GM18519 (cell line): ENCODE measurements at regions not wholly inside any gene's neighbourhood (a gene's known extent, or its start where the extent isn't known, plus 50 kb on each side); places are given as distances from the start of the nearest gene placed in this dataset.
A peak's percentile ranks its signal among the peaks of the same experiment; 100 is the strongest.

Experiments
- ATAC-seq: cut with Tn5 transposase; IDR thresholded peaks from one replicate; pipeline ENCODE4 v1.9.1; 2021; ENCODE audit warnings: mild to moderate bottlenecking, moderate library complexity; ENCODE audit not compliant: unreplicated experiment, low FRiP score

DNA sequence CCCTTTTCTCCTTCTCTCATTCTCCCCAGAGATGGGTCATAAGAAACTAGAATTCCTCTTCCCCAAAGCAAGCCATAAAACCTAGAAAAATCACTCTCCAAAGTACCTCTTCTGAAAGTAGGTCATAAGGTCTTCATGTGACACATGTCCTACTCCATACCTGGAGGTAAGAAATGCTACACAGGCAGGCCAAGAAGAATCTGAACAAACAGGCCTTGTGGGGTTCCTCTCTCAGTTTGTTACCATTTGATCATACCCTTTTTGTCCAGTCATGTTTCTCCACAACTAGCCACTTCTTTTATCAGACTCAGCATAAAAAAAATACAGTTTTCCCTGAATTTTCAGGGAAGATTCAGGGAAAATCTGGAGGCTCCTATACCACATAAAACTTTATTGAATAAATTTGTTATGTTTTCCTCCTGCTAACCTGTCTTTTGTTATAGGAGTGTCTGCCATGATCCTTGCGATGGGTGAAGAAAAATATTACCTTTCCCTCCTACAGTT, 134.4 kb upstream of the LMO4 start:
- ATAC-seq, result no peak

DNA sequence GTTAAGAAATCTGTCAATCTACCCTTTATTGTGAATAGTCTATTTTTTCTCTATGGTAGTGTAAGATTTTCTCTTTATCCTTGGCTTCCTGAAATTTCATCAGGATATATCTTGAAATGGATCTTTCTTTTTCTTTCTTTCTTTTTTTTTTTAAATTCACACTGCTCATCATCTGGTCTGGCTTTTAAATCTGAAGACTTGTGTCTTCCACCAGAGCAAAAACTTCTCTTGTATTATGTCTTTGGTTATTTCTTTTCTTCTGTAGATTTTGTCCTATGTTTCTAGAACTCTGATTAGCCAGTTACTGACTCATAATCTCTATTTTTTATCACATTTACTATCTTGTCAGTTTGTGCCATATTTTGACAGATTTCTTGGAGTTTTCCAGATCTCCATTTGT, 133.8 kb upstream of the LMO4 start:
- no peak for ATAC-seq

DNA sequence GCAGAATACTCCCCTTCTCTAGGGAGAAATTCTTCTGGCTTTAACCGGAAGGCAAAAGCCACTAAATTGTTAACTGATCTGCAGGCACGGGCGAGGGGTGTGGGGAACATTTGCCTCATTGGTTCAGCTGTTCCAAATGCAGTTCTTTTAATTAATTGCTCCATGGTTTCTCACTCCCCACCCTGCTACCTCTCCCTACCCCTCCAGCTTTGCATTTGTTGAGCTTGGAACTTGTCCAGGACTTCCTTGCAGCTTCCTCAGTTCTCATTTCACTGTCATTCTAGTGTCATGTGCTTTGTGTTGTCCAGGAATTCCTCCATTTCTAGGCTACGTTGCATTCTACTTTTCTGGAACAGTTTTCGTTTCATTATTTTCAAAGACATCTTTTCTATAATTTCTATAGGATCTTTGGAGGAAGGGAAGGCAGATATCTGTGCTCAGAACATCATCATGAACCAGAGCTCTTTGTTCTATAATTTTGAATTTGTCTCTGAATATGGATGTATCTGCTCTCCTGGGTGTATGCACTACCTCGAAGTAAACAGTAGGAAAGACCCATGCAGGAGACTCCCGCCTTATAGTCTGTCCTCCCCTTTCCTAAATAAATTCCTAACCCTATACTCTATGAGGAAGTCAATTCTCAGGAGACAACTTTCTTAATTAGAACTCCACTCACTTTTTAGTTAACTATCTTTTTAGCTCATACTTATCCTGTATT, 132.4 kb upstream of the LMO4 start:
- no peak for ATAC-seq

DNA sequence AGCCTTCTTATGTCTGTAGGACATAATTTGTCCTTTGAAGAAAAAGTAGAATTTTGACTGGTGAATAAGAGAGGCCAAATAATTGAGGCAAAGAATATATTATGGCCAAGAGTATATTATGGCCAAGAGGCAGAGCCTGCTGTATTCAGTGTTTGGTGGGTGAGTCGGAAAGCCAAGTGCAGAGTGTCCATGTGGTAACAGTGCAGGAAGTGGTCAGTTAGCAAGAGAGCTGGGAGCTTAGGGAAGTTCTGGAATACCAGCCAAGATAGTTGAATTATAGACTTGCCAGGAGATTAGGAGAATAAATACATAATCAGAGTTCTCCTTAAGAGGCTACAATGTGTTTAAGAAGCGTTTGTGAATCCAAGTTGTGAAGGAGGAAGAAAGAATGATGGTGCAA, 131.5 kb upstream of the LMO4 start:
- no peak for ATAC-seq

DNA sequence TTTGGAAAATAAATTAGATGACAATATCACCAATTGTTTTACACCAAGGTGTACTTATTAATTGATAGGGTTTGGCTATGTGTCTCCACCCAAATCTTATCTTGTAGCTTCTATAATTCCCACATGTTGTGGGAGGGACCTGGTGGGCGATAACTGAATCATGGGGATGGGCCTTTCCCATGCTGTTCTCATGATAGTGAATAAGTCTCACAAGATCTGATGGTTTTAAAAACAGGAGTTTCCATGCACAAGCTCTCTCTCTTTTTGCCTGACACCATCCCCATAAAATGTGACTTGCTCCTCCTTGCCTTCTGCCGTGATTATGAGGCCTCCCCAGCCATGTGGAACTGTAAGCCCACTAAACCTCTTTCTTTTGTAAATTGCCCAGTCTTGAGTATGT, 131.0 kb upstream of the LMO4 start:
- no peak for ATAC-seq

DNA sequence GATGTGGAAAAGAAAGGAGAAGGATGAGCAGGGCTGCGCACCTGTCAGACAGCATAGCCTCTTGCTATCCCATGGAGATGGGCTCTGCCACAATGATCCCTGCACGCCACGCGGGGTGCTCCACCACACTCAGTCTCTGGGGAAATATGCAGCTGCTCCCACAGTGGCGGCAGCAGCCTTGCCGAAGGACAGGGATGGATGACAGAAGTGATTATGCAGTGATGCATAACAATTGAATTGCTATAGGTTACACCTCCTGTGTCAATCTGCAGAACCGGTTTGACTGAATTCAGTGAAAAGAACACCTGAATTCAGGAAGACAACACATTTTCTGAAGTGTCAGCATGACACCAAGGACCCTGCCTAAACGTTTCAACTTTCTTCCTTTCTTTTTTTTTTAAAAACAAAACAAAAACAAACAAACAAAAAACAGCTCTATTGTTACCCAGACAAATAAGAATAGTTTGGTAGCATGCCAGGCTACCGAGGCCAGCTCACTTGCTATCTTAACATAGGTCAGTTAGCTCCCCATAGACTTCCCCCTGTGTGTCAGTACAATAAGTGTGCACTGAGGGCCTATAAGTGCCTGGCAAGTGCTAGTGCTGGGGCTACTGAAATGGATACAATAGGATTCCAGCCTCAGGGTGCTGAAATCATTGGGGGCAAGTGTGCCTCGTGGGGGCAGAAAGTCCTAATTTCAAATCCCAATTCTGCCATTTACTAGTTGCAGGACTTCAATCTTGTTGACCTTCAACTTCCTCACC, 127.6 kb upstream of the LMO4 start:
- no peak for ATAC-seq

DNA sequence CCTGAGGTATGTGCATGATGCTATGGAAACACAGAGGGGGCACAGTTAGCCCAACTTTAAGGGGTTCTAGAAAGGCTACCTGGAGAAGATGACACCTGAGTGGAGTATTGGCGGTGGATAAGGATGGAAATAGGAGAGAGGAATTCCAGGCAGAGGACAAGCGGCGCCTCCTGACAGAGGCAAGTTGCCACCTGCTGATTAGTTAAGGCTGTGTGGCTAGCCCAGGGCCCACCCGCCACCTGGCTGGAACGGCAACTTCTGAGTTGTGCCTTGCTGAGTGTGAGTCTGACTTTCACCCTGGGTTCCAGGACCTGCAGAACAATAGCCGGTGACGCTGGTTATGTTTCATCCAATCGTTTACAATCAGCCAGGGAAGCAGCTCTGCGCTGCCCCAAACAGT, 126.9 kb upstream of the LMO4 start:
- ATAC-seq, result no peak

DNA sequence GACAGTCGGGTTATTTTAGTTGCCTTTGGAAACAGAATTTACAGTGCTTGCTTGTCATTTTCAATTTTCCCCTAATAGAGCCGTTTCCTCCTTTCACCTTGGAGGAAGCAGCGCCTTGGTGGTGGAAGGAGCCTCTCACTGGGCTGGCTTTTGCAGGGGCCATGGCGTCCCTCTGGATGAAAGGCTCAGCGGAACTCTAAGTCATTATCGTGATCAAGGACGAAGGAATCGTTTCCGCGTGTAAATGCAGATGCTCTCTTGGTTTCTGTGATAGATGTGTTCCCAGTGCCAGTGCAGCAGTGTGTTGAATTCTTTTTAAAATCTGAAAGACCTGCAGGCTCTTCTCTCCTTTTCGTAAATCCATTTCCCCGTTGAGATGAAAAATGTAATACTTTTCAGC, 126.2 kb upstream of the LMO4 start:
- ATAC-seq, result no peak

DNA sequence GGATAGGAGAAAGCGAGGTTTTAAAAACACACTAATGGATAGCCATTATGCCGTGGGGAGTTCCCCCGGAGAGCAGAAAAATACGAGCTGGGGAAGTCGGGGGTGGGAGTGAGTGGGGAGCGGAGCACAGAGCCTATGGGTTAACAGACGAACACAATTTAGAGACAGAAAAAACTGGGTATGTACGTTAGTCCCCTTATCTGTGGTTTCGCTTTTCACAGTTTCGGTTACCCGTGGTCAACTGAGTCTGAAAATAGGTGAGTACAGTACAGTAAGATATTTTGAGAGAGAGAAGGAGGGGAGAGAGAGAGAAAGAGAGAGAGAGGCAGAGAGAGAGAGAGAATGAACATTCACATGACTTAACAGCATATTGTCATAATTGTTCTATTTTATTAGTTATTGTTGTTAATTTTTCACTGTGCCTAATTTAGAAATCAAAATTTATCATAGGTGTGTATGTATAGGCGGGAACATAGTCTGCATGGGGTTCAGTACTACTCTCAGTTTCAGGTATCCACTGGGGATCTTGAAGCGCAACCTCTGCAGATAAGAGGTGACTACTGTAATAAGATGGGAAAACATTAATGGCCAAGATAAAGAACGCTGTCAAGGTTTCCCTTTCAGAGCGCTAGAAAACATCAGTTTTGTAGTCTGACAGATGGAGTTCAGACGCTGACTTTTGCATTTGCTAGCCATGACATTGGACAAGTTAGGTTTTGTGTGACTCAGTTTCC, 125.6 kb upstream of the LMO4 start:
- peak; percentile 96 for ATAC-seq

DNA sequence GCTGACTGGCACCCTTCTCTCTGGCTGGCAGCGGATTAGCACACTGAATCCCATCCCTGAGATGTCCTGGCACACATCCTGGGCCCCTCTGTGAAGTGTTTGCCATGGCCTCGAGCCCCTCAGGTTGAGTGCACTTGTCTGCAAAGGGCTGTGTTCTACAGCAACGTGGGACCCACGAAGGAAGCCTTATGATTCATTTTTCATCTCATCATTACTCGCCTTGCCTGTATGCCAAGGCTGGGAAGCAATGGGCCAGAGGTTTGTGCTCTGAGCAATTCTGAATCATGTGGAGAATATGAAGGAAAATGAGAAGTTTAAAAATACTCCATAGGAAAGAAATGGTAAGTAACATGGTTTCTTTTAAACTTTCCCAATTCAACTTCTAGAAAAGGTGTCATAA, 124.8 kb upstream of the LMO4 start:
- no peak for ATAC-seq

DNA sequence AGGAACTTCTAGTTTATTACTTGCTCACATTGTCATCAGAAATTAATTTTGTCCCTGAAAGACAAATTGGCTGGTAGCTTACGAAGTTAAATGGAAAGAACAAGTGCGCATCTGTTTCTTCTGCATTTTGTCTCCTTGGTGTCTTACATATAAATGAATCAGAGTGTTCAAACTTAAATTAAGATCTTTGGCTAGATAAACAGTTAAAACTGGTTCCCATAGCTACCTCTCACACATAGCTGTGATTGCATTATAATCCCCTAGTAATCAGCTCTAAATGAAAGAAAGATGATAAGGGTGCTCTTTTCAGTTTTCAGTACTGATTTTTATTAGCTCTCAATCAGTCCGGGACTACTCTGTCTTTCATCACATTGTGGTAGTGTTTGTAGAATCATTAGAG, 124.2 kb upstream of the LMO4 start:
- no peak for ATAC-seq

DNA sequence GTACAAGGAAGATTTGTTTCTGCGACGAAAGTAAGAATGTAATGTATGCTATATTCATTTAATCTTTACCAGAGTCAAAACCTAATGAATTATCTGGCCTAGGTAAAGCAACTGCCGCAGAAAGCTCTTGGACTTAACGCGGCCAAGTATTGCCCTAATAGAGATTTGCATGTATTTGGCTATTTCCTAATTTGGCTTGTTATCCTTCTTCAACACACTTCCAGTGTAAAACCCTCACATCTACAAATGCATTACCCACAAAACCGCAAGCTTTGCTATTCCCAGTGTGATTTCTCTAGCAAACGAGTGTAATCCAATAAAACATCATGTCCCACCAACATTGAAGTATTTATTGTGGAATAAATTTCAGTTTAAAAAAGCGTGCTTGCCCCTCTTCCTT, 123.8 kb upstream of the LMO4 start:
- no peak for ATAC-seq

DNA sequence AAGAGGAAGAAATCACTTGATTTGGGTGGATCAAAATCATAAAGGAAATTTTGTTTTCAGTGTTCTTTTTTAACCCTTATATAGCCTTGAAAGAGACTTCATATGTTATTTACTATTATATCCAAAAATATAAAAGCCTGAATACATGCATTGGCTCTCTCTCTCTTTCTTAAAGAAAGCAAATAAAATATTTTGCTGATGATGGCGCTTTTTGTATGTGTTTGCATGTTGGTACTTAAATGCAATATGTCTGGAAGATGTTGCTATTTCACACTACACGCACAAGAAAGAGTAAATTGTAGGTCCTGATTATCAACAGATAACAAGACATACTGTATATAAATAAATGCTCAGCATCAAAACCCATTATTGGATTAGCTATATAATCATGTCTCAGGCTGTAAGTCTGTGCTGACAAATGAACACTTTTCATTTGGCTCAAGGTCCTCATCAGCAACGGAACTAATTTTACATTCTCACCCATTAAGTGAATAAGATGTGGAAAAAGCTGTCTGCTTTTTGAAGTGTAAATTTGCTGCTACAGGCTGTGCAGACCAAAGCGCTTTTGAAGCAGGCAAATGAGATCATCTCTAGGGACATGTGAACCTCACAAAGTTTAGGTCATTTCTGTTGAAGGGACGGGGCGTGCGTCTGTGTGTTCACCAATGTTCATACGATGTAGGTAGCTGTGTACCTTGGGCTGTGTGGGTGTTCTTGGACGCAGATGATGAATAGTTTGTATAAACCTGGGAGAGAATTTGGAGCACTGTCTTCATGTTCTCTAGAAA, 122.4 kb upstream of the LMO4 start:
- ATAC-seq, result no peak

DNA sequence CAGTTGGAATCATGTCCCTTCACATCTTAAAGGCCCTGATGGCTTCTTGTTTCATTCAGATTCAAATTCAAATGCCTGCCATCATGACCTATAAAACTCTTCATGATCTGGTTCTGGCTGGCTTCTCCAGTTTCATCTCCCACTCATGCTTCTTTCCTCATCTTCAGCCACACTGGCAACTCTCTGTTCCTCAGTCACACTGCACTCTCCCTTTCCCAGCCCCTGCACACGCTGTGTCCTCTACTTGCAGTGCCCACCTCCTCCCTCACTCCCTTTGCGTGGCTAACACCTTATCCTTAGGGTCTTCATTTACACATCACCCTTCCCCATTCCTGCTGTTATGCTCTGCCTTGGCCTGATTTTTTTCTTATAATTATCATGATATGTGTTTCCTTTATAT, 120.6 kb upstream of the LMO4 start:
- no peak for ATAC-seq

DNA sequence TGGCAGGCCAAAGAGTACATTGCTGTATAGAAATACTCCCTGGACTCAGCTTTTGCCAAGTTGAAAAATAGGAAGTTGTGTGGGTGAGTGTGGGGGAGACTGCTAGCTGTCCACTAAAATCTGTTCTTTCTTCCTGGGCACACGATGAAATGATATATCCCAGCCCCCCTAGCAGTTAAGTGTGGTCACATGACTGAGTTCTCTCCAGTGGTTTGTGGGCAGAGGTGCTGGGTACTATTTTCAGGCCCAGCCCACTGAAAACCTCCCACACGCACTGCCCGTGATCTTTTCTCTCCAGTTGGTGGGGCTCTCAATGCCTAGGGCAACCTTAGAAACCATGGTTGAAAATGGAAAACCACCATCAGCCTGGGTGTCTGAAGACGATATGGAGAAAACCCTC, 119.7 kb upstream of the LMO4 start:
- ATAC-seq, result no peak

DNA sequence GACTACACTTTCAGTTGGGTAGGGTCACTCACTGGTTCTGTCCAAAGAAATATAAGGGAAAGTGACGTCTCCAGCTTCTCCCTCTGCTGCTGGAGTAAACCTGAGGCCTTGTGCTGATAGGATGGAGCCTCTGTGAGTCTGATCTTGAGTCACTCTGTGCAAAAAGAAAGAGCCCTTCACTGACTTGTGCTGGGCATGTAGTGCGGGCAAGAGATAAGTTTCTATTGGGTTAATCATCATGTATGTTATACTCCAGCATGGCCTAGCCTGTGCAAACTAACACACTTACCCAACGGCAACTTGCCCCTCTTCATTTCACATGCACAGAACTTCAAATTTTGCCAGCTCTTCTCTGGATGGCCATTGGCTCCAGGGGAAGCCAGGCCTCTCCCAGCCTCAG, 118.5 kb upstream of the LMO4 start:
- no peak for ATAC-seq

DNA sequence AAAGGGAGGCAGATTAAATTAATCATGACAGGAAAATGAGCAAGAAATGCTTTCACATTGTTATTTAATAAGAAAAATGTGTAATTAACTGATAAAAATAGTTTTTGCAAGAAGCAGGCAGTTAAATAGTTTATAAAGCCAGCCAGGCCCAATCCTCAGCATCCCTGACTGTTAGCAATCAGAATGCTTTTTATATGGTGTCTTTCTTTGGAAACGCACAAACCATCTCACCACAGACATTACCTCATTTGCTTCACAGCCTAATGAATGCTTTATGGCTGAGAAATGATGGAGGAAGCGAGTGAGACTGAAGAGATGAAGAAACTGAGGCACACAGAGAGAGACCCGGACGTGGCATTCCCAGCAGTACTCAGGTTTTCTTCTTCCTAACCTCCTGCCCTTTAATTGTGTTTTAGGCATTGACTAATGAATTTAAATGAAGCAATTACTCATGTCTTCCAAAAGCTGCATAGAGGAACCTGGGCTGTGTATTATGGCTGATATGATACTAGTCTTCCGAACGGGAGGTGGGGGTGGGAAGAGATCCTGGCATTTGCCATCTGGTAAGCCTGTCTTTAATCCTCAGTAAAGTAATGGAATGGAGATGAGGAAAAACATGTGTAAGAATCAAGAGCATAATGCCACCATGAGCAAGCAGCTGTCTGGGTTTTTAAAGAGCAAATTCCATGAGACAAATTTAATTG, 116.1 kb upstream of the LMO4 start:
- ATAC-seq, result no peak

DNA sequence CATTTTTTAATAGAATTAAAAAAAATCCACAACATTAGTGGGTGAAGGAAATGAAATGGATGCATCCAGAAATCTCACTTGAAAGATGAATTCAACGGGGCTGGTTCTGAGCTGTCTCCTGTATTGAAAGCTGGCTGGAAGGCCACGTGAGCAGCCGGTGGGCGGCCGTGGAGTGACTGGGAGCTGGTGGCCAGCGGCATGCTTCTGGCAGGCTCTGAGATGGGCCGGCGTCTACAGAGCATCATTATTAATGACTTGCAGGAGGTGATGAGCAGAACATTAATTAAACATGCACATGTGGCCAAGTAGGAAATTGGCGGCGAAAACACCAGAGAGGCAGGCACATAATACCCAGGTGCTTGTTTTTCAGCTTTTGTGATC, 115.6 kb upstream of the LMO4 start:
- ATAC-seq, result no peak

DNA sequence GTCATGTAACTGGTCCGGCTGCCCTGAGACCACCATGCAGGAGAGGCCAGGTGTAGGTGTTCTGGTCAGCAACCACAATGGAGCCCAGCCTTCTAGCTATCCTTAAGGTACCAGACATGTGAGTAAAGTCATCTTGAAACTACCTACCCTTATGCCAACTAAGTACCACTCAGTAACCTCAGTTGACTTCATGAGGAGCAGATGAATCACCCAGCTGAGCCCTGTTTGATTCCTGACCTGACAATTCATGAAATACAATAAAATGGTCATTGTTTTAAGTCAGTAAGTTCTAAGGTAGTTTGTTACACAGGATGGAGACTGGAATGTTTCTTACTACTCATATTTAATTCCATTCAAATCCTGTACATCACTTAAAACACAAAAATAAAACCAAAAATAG, 113.1 kb upstream of the LMO4 start:
- ATAC-seq, result no peak

DNA sequence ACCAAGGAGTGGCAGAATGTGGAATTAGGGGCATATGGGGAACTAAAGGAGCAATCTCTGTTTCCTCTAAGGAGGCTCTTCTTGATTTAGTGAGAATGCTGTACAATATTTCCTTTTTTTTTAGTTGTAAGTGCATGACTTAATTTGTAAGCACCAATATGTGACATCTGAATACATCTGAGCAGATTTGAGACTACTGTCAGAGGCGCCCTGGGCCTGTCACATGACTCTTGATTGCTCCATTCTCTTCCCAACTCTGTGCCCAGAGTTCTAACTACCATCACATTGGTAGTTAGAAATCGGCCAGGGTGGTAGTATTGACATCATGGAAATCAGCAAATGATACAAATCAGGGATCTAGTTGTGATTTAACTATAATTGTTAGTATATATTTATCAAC, 110.1 kb upstream of the LMO4 start:
- ATAC-seq, result no peak
